OCI-LY3 (cell line): ENCODE measurements at regions not wholly inside any gene's neighbourhood (a gene's known extent, or its start where the extent isn't known, plus 50 kb on each side); places are given as distances from the start of the nearest gene placed in this dataset.

ENCODE experiments used
- EZH2phosphoT487 ChIP-seq: fragments of 200-600 bp; shearing (Covaris generic); IDR thresholded peaks from 2 replicates; pipeline ENCODE4 v1.6.1; 2018; ENCODE audit warnings: antibody characterized with exemption, mixed run types, low read depth
- TF ChIP-seq, protein P1 (sequence below): fragments of 200-600, 300-600 bp; sonication (generic); IDR thresholded peaks from 2 replicates; pipeline ENCODE4 v1.5.1; 2014; ENCODE audit warnings: antibody characterized with exemption, low read length, low read depth

DNA sequence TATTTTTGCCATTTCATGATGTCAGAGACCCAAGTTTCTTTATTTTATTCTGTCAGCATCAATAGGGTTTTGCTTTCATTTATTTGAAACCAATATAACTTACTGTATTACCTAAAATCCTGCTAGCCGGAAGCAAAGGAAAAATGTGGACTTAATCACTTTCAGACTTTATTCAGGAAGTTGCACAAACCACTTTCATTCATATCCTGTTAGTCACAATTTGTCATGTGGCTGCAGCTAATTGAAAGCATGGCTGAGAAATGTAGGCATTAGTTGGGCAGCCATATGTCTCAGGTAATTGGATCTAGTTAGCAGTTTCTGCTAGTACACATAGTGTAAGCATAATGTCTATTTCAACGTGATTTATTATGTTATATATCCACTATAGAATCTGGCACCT is 462.3 kb upstream of the SGO1 start:
- TF ChIP-seq, protein P1, sequence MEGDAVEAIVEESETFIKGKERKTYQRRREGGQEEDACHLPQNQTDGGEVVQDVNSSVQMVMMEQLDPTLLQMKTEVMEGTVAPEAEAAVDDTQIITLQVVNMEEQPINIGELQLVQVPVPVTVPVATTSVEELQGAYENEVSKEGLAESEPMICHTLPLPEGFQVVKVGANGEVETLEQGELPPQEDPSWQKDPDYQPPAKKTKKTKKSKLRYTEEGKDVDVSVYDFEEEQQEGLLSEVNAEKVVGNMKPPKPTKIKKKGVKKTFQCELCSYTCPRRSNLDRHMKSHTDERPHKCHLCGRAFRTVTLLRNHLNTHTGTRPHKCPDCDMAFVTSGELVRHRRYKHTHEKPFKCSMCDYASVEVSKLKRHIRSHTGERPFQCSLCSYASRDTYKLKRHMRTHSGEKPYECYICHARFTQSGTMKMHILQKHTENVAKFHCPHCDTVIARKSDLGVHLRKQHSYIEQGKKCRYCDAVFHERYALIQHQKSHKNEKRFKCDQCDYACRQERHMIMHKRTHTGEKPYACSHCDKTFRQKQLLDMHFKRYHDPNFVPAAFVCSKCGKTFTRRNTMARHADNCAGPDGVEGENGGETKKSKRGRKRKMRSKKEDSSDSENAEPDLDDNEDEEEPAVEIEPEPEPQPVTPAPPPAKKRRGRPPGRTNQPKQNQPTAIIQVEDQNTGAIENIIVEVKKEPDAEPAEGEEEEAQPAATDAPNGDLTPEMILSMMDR = no peak
- no peak for TF ChIP-seq EZH2phosphoT487
